NCI-H2107 treated with DMSO at 0.1 percent for 48 hours (cell line): ENCODE measurements at regions not wholly inside any gene's neighbourhood (a gene's known extent, or its start where the extent isn't known, plus 50 kb on each side); places are given as distances from the start of the nearest gene placed in this dataset.

Experiments used
- DNase-seq: peaks from one replicate; lab custom pipeline; 2025; ENCODE audit not compliant: unreplicated experiment; lab: John Stamatoyannopoulos, UW

- DNase-seq, result no peak
These were observed 112.1 kb upstream of the ARL4C start for GRCh38 chr2:234608946-234609345.

GRCh38 chr2:234607691-234608090 is 110.8 kb upstream of the ARL4C start:
- DNase-seq, result no peak

- no peak for DNase-seq
These were observed 110.0 kb upstream of the ARL4C start for GRCh38 chr2:234606896-234607295.

GRCh38 chr2:234603619-234604018 is 106.7 kb upstream of the ARL4C start:
- DNase-seq, result no peak

- DNase-seq, result no peak
These were observed 104.3 kb upstream of the ARL4C start for GRCh38 chr2:234601213-234601612.

GRCh38 chr2:234597576-234597861 is 100.6 kb upstream of the ARL4C start:
- no peak for DNase-seq

GRCh38 chr2:234596696-234597575 is 100.1 kb upstream of the ARL4C start:
- no peak for DNase-seq

GRCh38 chr2:234595829-234596228 is 98.9 kb upstream of the ARL4C start:
- no peak for DNase-seq

GRCh38 chr2:234594715-234595114 is 97.8 kb upstream of the ARL4C start:
- DNase-seq, result no peak

- DNase-seq, result no peak
These were observed 96.8 kb upstream of the ARL4C start for GRCh38 chr2:234593636-234594035.

- DNase-seq, result no peak
These were observed 95.7 kb upstream of the ARL4C start for GRCh38 chr2:234592541-234592940.

- DNase-seq, result no peak
These were observed 93.2 kb upstream of the ARL4C start for GRCh38 chr2:234590076-234590475.

- DNase-seq, result peak; percentile 65
These were observed 91.2 kb upstream of the ARL4C start for GRCh38 chr2:234588054-234588430.

GRCh38 chr2:234587341-234588053 is 90.6 kb upstream of the ARL4C start:
- DNase-seq, result peak; percentile 65

GRCh38 chr2:234583331-234583730 is 86.5 kb upstream of the ARL4C start:
- no peak for DNase-seq

- DNase-seq, result no peak
These were observed 83.8 kb upstream of the ARL4C start for GRCh38 chr2:234580686-234581085.

GRCh38 chr2:234579231-234579962 is 82.5 kb upstream of the ARL4C start:
- no peak for DNase-seq

GRCh38 chr2:234578389-234578788 is 81.5 kb upstream of the ARL4C start:
- DNase-seq, result no peak

- DNase-seq, result no peak
These were observed 80.3 kb upstream of the ARL4C start for GRCh38 chr2:234577191-234577590.

GRCh38 chr2:234571620-234572407 is 74.9 kb upstream of the ARL4C start:
- no peak for DNase-seq

- no peak for DNase-seq
These were observed 73.6 kb upstream of the ARL4C start for GRCh38 chr2:234570476-234570875.
